Endothelial cell of umbilical vein (primary cell): ENCODE measurements at regions not wholly inside any gene's neighbourhood (a gene's known extent, or its start where the extent isn't known, plus 50 kb on each side); places are given as distances from the start of the nearest gene placed in this dataset.

Source experiments
- CTCF ChIP-seq, 2 donors: IDR thresholded peaks; 1 replicate in 1 of 2; 2 replicates in 1 of 2; pipeline ENCODE4 v1.5.1; 2011; ENCODE audit warnings: low read length in 2 of 2, mild to moderate bottlenecking in 2 of 2, moderate library complexity in 2 of 2, control low read depth in 1 of 2, inconsistent platforms in 1 of 2, low read depth in 1 of 2; ENCODE audit not compliant: insufficient read depth in 1 of 2; ENCODE audit errors: extremely low read depth in 1 of 2
- EZH2 ChIP-seq: IDR thresholded peaks from 2 replicates; pipeline ENCODE4 v1.6.1; 2012; ENCODE audit warnings: borderline replicate concordance, low read depth, mild to moderate bottlenecking, moderate library complexity, low read length, inconsistent platforms; ENCODE audit not compliant: severe bottlenecking
- FOS ChIP-seq: IDR thresholded peaks from 2 replicates; pipeline ENCODE4 v1.6.1; 2011; ENCODE audit warnings: mild to moderate bottlenecking, low read length, moderate library complexity, borderline replicate concordance; ENCODE audit not compliant: insufficient read depth
- MAX ChIP-seq: IDR thresholded peaks from 2 replicates; pipeline ENCODE4 v1.6.1; 2011; ENCODE audit not compliant: insufficient read depth, insufficient read length
- MYC ChIP-seq: IDR thresholded peaks from one replicate; pipeline ENCODE4 v1.6.1; 2011; ENCODE audit warnings: mild to moderate bottlenecking, low read depth, low read length
- POLR2A ChIP-seq: IDR thresholded peaks from 2 replicates; pipeline ENCODE4 v1.6.1; 2012; ENCODE audit warnings: low read depth, mild to moderate bottlenecking, control low read depth, low read length
- POLR2AphosphoS5 ChIP-seq: IDR thresholded peaks from 2 replicates; pipeline ENCODE4 v1.6.1; 2012; ENCODE audit warnings: low read depth, mild to moderate bottlenecking, control low read depth, low read length, moderate library complexity; ENCODE audit not compliant: insufficient read depth

- TF ChIP-seq CTCF (IDR thresholded peaks at IDR 0.05; ENCODE audit: extremely low read depth in 1 of 2, insufficient read depth in 1 of 2, low read depth in 1 of 2, low read length in 2 of 2) (no peak), POLR2A (no peak), POLR2AphosphoS5 (no peak), EZH2 (no peak), MAX (no peak), MYC (no peak), FOS (no peak)
Observed at GRCh38 chr7:142670511-142670910, 78.8 kb upstream of the PRSS1 start.
